GM12864 (cell line): ENCODE measurements at regions not wholly inside any gene's neighbourhood (a gene's known extent, or its start where the extent isn't known, plus 50 kb on each side); places are given as distances from the start of the nearest gene placed in this dataset.

Source experiments
- DNase-seq: peaks from one replicate; pipeline ENCODE4 v3.0.0-alpha.2; 2011; ENCODE audit warnings: low read depth
- H3K4me3 ChIP-seq: 2 replicates; pipeline ENCODE4 v1.5.1; 2011; ENCODE audit warnings: mild to moderate bottlenecking, low read depth, low read length, control low read depth
- TF ChIP-seq, protein P1 (sequence below): IDR thresholded peaks from 2 replicates; pipeline ENCODE4 v1.5.1; 2011; ENCODE audit warnings: low read depth, mild to moderate bottlenecking, moderate library complexity, low read length, control low read depth, inconsistent platforms; ENCODE audit errors: missing control alignments

DNA sequence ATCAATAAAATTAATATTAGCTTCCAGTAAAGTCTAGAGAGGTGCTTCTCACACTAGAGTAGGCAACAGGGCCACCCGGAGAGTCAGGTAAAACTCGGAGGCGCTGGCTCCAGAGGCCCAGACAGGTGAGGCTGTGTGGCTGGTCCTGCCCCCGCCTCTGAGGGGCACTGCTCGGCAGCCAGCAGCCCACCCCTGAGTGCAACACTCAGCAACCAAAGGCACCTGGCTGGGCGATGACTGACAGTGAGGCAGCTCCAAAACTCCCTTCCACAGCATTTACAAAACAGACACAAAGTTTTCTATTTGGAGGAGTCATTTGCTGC, 138.8 kb upstream of the ID2 start:
- DNase-seq = no peak

DNA sequence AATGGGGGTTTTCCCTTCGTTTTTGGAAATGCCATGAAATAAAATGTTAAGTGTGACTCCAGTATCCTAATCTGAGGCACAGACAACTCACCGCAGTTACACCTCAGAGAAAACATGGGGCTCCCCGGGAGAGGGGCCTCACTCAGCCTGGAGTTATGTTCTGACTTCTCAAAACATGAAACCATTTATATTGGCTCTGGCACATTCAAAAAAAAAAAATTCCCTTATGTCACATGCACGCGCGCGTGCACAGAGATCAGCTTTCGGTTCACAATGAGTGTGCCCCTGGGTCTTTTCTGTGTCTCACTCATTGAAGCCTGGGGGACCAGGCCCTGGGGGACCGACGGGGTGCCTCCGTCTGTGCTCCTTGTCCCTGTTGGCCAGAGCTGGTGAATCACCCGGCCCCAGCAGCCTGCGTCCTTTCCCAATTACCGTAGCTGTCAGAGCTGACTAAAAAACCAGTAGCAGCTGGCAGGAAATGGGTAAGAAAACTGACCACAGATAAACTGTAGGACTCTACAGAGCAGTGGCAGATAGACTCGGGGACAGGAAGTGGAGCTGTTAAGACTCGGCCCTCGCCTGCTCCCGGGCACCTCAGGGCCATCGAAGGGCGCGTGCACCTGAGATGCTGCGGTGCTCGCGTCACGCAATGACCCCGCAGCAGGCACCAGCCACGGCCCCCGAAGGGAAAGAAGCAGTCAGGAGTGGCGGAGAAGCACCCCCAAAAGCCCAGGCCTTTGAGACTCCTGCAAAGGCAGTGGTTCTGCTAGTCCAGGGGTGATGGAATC, 138.3 kb upstream of the ID2 start:
- peak overlapping the region; percentile 14; the same call in 1 of the 2 replicates for H3K4me3 ChIP-seq
- no peak for DNase-seq
- TF ChIP-seq, protein P1, sequence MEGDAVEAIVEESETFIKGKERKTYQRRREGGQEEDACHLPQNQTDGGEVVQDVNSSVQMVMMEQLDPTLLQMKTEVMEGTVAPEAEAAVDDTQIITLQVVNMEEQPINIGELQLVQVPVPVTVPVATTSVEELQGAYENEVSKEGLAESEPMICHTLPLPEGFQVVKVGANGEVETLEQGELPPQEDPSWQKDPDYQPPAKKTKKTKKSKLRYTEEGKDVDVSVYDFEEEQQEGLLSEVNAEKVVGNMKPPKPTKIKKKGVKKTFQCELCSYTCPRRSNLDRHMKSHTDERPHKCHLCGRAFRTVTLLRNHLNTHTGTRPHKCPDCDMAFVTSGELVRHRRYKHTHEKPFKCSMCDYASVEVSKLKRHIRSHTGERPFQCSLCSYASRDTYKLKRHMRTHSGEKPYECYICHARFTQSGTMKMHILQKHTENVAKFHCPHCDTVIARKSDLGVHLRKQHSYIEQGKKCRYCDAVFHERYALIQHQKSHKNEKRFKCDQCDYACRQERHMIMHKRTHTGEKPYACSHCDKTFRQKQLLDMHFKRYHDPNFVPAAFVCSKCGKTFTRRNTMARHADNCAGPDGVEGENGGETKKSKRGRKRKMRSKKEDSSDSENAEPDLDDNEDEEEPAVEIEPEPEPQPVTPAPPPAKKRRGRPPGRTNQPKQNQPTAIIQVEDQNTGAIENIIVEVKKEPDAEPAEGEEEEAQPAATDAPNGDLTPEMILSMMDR = no peak

More for the DNA sequence above, 138.8 kb upstream of the ID2 start:
- no peak overlapping the region; the same call in 1 of the 2 replicates for H3K4me3 ChIP-seq
- TF ChIP-seq, protein P1 = no peak

DNA sequence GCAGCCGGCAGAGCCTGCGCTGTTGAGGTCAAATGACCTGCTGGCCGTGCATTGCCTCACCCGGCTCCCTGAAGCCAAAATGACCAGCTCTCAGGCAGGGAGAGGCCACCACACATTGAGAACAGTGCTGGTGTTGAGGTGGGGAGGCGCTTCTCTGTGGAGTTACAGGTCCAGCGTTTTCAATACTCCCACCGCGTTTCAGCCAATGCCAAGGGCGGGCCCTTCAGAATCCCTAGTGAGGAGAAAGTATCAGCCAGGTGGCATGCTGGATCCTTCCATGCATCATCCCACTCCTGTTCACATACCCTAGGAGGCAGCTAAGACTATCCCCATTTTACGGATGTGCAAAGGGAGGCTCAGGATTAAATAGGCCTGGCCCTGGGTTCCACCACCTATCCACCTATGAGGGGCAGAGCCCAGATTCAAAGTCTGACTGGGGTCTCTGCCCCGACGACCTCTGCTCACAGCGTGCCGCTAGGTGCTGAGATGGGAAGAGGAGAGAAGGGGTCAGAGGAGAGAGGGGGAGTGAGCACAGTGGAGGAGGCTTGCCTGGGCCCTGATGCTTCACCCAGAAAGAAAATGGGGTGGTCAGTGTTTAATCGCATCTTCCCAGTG, 137.6 kb upstream of the ID2 start:
- no peak for DNase-seq
- TF ChIP-seq, protein P1 = no peak
- H3K4me3 ChIP-seq = no peak overlapping the region

DNA sequence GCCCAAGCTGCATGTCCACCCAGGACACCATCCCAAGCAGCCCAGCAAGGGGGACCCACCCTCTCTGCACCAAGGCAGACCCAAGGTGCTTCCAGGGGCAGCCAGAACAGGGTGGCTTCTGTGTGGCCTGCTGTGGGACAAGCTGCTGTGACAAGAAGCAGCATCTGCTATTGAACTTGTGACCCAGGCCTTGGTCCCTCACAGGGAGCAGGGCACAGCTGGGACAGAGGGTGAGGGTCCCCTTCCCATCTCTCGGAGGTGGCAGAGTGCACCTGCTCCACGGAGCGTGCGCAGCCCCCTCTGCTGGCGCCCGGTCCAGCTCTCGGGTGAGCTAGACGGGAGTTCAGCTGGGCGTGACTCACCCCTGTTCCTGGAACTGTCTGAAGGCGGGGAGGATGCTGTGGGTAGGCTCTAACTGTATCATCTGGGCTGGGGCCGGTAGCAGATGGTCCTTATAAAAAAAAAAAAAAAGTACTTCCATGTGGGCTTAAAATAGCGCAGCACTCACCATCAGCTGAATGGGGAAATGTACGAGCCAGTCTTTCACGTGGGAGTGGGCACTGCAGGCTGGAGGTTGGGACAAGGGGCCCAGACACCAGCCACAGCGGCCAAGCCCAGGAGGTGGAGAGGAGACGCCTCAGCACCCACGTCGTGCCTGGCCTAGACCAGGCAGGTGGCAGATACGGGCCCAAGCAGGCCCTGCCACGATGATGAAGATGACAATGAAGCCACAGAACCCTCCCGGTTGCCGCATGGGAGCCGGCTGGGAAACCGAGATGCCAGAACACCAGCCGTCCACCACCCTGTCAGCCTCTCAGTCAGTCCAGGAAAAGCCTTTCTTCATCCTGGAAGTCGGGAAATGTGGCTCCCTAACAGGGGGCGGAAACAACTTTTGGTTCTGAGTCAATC, 136.8 kb upstream of the ID2 start:
- TF ChIP-seq, protein P1 = peak; percentile 56
- DNase-seq = no peak
- no peak overlapping the region; the same call in 1 of the 2 replicates for H3K4me3 ChIP-seq

DNA sequence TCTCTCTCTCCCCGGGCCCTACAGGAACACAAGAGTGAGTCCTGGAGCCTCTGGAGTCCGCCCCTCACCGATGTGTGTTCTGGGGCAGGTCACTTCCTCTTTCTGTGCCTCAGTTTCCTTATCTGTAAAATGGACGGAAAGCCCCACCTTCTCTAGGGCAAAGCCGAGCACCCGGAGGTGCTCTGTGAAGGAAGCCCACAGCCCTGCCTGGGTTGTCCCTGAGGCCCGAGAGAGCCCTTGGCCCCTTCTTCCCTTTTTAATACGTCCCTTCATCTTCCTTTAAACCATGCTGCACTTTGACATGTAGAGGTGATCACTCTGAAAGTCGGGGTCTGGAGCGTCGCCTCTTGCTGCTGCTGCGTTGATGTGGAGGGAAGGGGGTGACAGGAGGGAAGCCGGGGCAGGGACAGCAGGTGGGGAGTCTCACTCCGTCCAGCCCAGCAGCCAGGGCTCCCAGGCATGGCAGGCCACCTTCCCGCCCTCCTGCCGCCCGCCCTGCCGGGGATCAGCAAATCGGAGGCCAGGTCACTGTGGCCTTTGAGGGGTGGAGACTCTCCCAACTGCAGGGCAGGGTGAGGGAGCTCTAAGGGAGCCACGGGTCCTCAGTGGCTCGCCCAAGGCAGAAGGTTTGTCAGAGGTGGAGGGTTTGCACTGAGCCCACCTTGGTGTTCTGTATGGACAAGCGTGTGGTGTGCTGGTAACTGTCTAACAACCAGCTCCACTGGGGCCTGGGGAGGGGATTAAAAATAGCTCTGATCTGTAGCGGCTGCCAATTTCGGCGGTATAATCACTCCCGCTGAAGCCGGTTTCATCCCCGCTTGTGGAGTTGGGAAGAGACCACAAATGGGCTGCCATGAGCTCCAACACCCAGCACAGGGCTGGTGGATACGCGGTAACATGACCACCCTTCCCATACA, 135.9 kb upstream of the ID2 start:
- no peak overlapping the region for H3K4me3 ChIP-seq
- TF ChIP-seq, protein P1 = no peak
- no peak for DNase-seq
